H1 (cell line): ENCODE measurements at regions not wholly inside any gene's neighbourhood (a gene's known extent, or its start where the extent isn't known, plus 50 kb on each side); places are given as distances from the start of the nearest gene placed in this dataset.

Experiments used
- EP300 ChIP-seq, 2 experiments: IDR thresholded peaks; 1 replicate in 1 of 2; 2 replicates in 1 of 2; pipeline ENCODE4 v1.6.1; 2011 to 2012; ENCODE audit warnings: low read depth in 2 of 2, low read length in 2 of 2, mild to moderate bottlenecking in 2 of 2, borderline replicate concordance in 1 of 2, inconsistent platforms in 1 of 2, moderate library complexity in 1 of 2
- HDAC2 ChIP-seq, 2 experiments: fragments of 300-600 bp in 1 of 2; sonication (generic) in 1 of 2; IDR thresholded peaks; 2 replicates each; pipeline ENCODE4 v1.6.1; 2011 to 2012; ENCODE audit warnings: low read depth in 2 of 2, low read length in 2 of 2, mild to moderate bottlenecking in 2 of 2, moderate library complexity in 2 of 2, borderline replicate concordance in 1 of 2, inconsistent platforms in 1 of 2
- JUN ChIP-seq: IDR thresholded peaks from 2 replicates; pipeline ENCODE4 v1.6.1; 2011; ENCODE audit warnings: low read depth, mild to moderate bottlenecking, improper control_type of control experiment, low read length
- NRF1 ChIP-seq: IDR thresholded peaks from 2 replicates; pipeline ENCODE4 v1.6.1; 2011; ENCODE audit warnings: mild to moderate bottlenecking, low read depth, low read length, improper control_type of control experiment
- POLR2A ChIP-seq, 2 experiments: IDR thresholded peaks; 1 replicate in 1 of 2; 2 replicates in 1 of 2; pipeline ENCODE4 v1.6.1; 2011; ENCODE audit warnings: low read depth in 2 of 2, low read length in 2 of 2, mild to moderate bottlenecking in 2 of 2; ENCODE audit errors: control extremely low read depth in 1 of 2
- POLR2AphosphoS5 ChIP-seq: IDR thresholded peaks from 2 replicates; pipeline ENCODE4 v1.6.1; 2011; ENCODE audit warnings: low read depth, low read length
- SIN3A ChIP-seq, 2 experiments: IDR thresholded peaks in 1 of 2; conservative IDR thresholded peaks in 1 of 2; 2 replicates each; pipeline ENCODE4 v1.6.1; 2011 to 2012; ENCODE audit warnings: low read length in 2 of 2, improper control_type of control experiment in 1 of 2, low read depth in 1 of 2, mild to moderate bottlenecking in 1 of 2
- TAF1 ChIP-seq: IDR thresholded peaks from 2 replicates; pipeline ENCODE4 v1.6.1; 2011; ENCODE audit warnings: mild to moderate bottlenecking, low read depth, low read length
- TAF7 ChIP-seq: optimal IDR thresholded peaks from 2 replicates; pipeline ENCODE3; 2011; ENCODE audit warnings: low read depth, mild to moderate bottlenecking, inconsistent platforms, low read length, moderate library complexity, borderline replicate concordance
- TF ChIP-seq, protein P1 (sequence below), 3 experiments: IDR thresholded peaks; 1 replicate in 2 of 3; 2 replicates in 1 of 3; pipeline versions ENCODE4 v1.5.1 to v1.6.1; 2011; ENCODE audit warnings: low read length in 3 of 3, mild to moderate bottlenecking in 3 of 3, inconsistent platforms in 2 of 3, low read depth in 1 of 3, moderate library complexity in 1 of 3; ENCODE audit not compliant: insufficient read depth in 1 of 3; ENCODE audit errors: control extremely low read depth in 1 of 3
- TF ChIP-seq, protein P2 (sequence below): IDR thresholded peaks from 2 replicates; pipeline ENCODE4 v1.6.1; 2012; ENCODE audit warnings: low read length, inconsistent platforms
- TF ChIP-seq, protein P3 (sequence below): IDR thresholded peaks from 2 replicates; pipeline ENCODE4 v1.6.1; 2011; ENCODE audit warnings: low read length, improper control_type of control experiment
- TF ChIP-seq, protein P4 (sequence below): IDR thresholded peaks from 2 replicates; pipeline ENCODE4 v1.6.1; 2012; ENCODE audit warnings: inconsistent platforms

DNA sequence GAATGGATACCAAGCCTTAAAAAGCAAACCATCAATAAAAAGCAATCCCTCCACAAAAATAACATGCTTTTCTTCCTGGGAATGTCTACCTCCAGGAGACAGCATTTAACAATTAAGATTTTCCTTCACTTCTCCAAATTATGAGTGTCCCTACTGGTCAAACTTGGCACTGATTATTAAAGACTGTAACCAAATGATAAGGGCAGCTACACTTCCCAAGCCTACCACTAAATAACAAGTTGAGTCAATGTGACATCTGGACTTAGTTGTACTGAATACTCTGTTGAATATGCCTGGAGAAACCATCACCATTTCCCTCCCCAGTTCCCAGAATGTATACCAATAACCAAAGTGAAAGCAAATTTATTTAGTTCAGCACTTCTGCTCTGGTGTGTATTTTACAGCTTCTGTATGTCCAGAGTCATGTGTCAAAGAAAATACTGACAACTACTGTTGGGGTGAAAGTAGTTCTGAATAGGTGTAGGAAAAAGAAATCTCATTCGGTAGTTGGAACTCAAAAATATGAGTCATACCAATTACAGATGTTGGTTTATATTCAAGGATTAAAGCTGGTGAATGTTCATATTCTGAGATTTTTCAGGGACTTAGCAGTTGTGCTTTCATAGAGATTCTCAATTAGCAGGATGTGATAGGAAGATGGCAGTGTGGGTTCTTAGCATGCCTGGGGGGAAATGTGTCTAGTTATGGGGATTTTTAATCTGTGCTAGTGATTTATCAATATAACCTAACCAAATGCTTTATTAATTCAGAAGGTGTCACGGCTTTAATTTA, 1291.6 kb upstream of the GYPC start:
- no peak for TF ChIP-seq TAF1
- no peak for TF ChIP-seq SIN3A (conservative IDR thresholded peaks at IDR 0.05 in 1 of 2, IDR thresholded peaks at IDR 0.05 in 1 of 2; ENCODE audit: low read depth in 1 of 2, low read length in 2 of 2)
- no peak for TF ChIP-seq POLR2AphosphoS5
- TF ChIP-seq, protein P1, sequence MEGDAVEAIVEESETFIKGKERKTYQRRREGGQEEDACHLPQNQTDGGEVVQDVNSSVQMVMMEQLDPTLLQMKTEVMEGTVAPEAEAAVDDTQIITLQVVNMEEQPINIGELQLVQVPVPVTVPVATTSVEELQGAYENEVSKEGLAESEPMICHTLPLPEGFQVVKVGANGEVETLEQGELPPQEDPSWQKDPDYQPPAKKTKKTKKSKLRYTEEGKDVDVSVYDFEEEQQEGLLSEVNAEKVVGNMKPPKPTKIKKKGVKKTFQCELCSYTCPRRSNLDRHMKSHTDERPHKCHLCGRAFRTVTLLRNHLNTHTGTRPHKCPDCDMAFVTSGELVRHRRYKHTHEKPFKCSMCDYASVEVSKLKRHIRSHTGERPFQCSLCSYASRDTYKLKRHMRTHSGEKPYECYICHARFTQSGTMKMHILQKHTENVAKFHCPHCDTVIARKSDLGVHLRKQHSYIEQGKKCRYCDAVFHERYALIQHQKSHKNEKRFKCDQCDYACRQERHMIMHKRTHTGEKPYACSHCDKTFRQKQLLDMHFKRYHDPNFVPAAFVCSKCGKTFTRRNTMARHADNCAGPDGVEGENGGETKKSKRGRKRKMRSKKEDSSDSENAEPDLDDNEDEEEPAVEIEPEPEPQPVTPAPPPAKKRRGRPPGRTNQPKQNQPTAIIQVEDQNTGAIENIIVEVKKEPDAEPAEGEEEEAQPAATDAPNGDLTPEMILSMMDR (IDR thresholded peaks at IDR 0.05; ENCODE audit: control extremely low read depth in 1 of 3, insufficient read depth in 1 of 3, low read depth in 1 of 3, low read length in 3 of 3), result peak in 1 of 3 experiments; percentile 9; a peak in 1 of 4 replicates
- no peak for TF ChIP-seq HDAC2 (IDR thresholded peaks at IDR 0.05; ENCODE audit: borderline replicate concordance in 1 of 2, low read depth in 2 of 2, low read length in 2 of 2)
- no peak for TF ChIP-seq EP300 (IDR thresholded peaks at IDR 0.05; ENCODE audit: borderline replicate concordance in 1 of 2, low read depth in 2 of 2, low read length in 2 of 2)
- TF ChIP-seq TAF7, result no peak
- TF ChIP-seq NRF1, result no peak
- TF ChIP-seq, protein P2, sequence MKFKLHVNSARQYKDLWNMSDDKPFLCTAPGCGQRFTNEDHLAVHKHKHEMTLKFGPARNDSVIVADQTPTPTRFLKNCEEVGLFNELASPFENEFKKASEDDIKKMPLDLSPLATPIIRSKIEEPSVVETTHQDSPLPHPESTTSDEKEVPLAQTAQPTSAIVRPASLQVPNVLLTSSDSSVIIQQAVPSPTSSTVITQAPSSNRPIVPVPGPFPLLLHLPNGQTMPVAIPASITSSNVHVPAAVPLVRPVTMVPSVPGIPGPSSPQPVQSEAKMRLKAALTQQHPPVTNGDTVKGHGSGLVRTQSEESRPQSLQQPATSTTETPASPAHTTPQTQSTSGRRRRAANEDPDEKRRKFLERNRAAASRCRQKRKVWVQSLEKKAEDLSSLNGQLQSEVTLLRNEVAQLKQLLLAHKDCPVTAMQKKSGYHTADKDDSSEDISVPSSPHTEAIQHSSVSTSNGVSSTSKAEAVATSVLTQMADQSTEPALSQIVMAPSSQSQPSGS, result no peak
- TF ChIP-seq POLR2A (IDR thresholded peaks at IDR 0.05; ENCODE audit: control extremely low read depth in 1 of 2, low read depth in 2 of 2, low read length in 2 of 2), result no peak
- TF ChIP-seq, protein P3, sequence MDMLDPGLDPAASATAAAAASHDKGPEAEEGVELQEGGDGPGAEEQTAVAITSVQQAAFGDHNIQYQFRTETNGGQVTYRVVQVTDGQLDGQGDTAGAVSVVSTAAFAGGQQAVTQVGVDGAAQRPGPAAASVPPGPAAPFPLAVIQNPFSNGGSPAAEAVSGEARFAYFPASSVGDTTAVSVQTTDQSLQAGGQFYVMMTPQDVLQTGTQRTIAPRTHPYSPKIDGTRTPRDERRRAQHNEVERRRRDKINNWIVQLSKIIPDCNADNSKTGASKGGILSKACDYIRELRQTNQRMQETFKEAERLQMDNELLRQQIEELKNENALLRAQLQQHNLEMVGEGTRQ, result no peak
- TF ChIP-seq, protein P4, sequence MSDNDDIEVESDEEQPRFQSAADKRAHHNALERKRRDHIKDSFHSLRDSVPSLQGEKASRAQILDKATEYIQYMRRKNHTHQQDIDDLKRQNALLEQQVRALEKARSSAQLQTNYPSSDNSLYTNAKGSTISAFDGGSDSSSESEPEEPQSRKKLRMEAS, result no peak
- TF ChIP-seq JUN, result no peak
